ENCODE measurements at regions not wholly inside any gene's neighbourhood (a gene's known extent, or its start where the extent isn't known, plus 50 kb on each side); places are given as distances from the start of the nearest gene placed in this dataset.

GRCh38 chr1:190849346-190849745, 371.7 kb upstream of the BRINP3 start:
- peak; percentile 25; the same call in 1 of the 3 replicates for ATAC-seq
- TF ChIP-seq ZNF70 (CRISPR knock-in tag; IDR thresholded peaks at IDR 0.05): no peak
- TF ChIP-seq CREB5 (CRISPR knock-in tag; IDR thresholded peaks at IDR 0.05; ENCODE audit: low read depth): no peak
- no peak for TF ChIP-seq PPARA (CRISPR knock-in tag; IDR thresholded peaks at IDR 0.05; ENCODE audit: borderline replicate concordance)
- TF ChIP-seq BACH2 (CRISPR knock-in tag; IDR thresholded peaks at IDR 0.05; ENCODE audit: borderline replicate concordance): no peak
- TF ChIP-seq RARB (CRISPR knock-in tag; IDR thresholded peaks at IDR 0.05): no peak
- TF ChIP-seq TOX (CRISPR knock-in tag; IDR thresholded peaks at IDR 0.05; ENCODE audit: borderline replicate concordance): no peak
- TF ChIP-seq TSHZ2 (CRISPR knock-in tag; IDR thresholded peaks at IDR 0.05): no peak
- no peak for TF ChIP-seq ZNF565 (CRISPR knock-in tag; conservative IDR thresholded peaks at IDR 0.05; ENCODE audit: low read depth)
- no peak for TF ChIP-seq ESRRG (CRISPR knock-in tag; IDR thresholded peaks at IDR 0.05)
- no peak for TF ChIP-seq CSRNP3 (CRISPR knock-in tag; IDR thresholded peaks at IDR 0.05)
- TF ChIP-seq ZNF8 (CRISPR knock-in tag; IDR thresholded peaks at IDR 0.05): no peak
- TF ChIP-seq POU6F1 (CRISPR knock-in tag; IDR thresholded peaks at IDR 0.05; ENCODE audit: borderline replicate concordance, low read depth): no peak
- no peak for TF ChIP-seq SNAI2 (CRISPR knock-in tag; IDR thresholded peaks at IDR 0.05)

DNA sequence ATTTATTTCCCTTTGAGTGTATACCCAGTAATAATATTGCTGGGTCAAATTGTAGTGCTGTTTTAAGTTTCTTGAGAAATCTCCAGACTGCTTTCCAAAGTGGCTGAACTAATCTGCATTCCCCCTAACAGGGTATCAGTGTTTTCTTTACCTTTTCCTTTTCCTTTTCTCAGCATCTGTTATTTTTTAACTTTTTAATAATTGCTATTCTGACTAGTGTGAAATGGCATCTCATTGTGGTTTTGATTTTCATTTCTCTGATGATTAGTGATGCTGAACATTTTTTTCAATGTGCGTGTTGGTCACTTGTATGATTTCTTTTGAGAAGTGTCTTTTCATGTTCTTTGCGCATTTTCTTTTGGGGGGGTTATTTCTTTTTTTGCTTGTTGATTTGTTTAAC, 374.9 kb upstream of the BRINP3 start:
- TF ChIP-seq ZNF565 (CRISPR knock-in tag; conservative IDR thresholded peaks at IDR 0.05; ENCODE audit: low read depth) (no peak), ZFP3 (CRISPR knock-in tag; IDR thresholded peaks at IDR 0.05) (no peak), CSRNP3 (CRISPR knock-in tag; IDR thresholded peaks at IDR 0.05) (no peak), ISL1 (CRISPR knock-in tag; IDR thresholded peaks at IDR 0.05) (no peak), OSR1 (CRISPR knock-in tag; IDR thresholded peaks at IDR 0.05) (no peak)
- no peak for ATAC-seq

DNA sequence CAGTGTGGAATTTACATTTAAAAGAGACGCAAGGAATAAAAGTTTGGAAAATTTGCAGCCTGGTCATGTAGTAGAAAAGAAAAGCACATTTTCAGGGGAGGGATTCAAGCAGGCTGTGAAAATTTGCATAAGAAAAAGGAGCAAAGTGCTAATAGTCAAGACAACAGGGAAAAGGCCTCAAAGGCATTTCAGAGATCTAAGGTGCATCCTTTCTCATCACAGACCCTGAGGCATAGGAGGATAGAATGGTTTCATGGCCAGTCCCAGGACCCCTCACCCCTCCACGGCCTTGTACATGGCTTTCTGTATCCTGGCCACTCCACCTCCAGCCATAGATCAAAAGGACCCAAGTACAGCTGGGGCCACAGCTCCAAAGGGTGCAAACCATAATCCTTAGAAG, 380.5 kb upstream of the BRINP3 start:
- ATAC-seq: no peak
- no peak for TF ChIP-seq ZNF8 (CRISPR knock-in tag; IDR thresholded peaks at IDR 0.05)
- TF ChIP-seq OSR1 (CRISPR knock-in tag; IDR thresholded peaks at IDR 0.05): no peak
- TF ChIP-seq ISL1 (CRISPR knock-in tag; IDR thresholded peaks at IDR 0.05): no peak
- no peak for TF ChIP-seq CREB5 (CRISPR knock-in tag; IDR thresholded peaks at IDR 0.05; ENCODE audit: low read depth)
- no peak for TF ChIP-seq ZFP3 (CRISPR knock-in tag; IDR thresholded peaks at IDR 0.05)
- TF ChIP-seq RARB (CRISPR knock-in tag; IDR thresholded peaks at IDR 0.05): no peak
- no peak for TF ChIP-seq CSDC2 (CRISPR knock-in tag; IDR thresholded peaks at IDR 0.05)

Measured in SK-N-SH treated with all-trans-retinoic acid at 6 μM for 48 hours (cell line).